Activated CD8-positive, alpha-beta memory T cell treated with anti-CD3 and anti-CD28 coated beads, Interleukin-2, amount 10 ng/mL, durations not matched to agents 7 days and 5 days (primary cell): ENCODE measurements at regions not wholly inside any gene's neighbourhood (a gene's known extent, or its start where the extent isn't known, plus 50 kb on each side); places are given as distances from the start of the nearest gene placed in this dataset.

Source experiments
- ATAC-seq: fragments of 150-1000 bp; cut with Tn5 transposase; one replicate; pipeline ENCODE4 v1.10.0; 2021; ENCODE audit warnings: moderate library complexity
- CTCF ChIA-PET: fragments of 350-600 bp; sonication (Branson Sonifier 250); formaldehyde crosslinking; loops from one replicate; lab custom pipeline; 2021; ENCODE audit warnings: antibody characterized with exemption; lab: Charles Lee
- DNase-seq: peaks from one replicate; pipeline ENCODE4 v3.0.0-alpha.2; 2020
- H3K27ac Mint-ChIP-seq: one replicate; pipeline ENCODE4 v1.8.0; 2021; ENCODE audit warnings: mild to moderate bottlenecking, mixed read lengths
- H3K27me3 Mint-ChIP-seq: one replicate; pipeline ENCODE4 v1.8.0; 2021; ENCODE audit warnings: mixed read lengths
- H3K36me3 Mint-ChIP-seq: one replicate; pipeline ENCODE4 v1.8.0; 2021; ENCODE audit warnings: mild to moderate bottlenecking, mixed read lengths
- H3K4me1 Mint-ChIP-seq: one replicate; pipeline ENCODE4 v1.8.0; 2021; ENCODE audit warnings: mixed read lengths
- H3K4me3 Mint-ChIP-seq: one replicate; pipeline ENCODE4 v1.8.0; 2021; ENCODE audit warnings: mild to moderate bottlenecking, moderate library complexity, mixed read lengths
- H3K9me3 Mint-ChIP-seq: one replicate; pipeline ENCODE4 v1.8.0; 2022; ENCODE audit warnings: low read depth, mixed read lengths

GRCh38 chr13:34408640-34409039 lies 533.4 kb upstream of the NBEA start:
- ATAC-seq (no peak), DNase-seq (no peak)
- H3K36me3 Mint-ChIP-seq = no peaks in the 10 kb centered on the region
- H3K4me1 Mint-ChIP-seq = no peaks in the 10 kb centered on the region
- H3K27me3 Mint-ChIP-seq = no peaks in the 10 kb centered on the region
- H3K4me3 Mint-ChIP-seq = no peak overlapping the region
- CTCF ChIA-PET = no interaction called here
- no peak overlapping the region for H3K27ac Mint-ChIP-seq
- peaks cover 7% of the 10 kb centered on the region for H3K9me3 Mint-ChIP-seq

GRCh38 chr13:34409496-34410182 lies 532.4 kb upstream of the NBEA start:
- H3K27ac Mint-ChIP-seq = no peak overlapping the region

GRCh38 chr13:34410678-34411077 lies 531.4 kb upstream of the NBEA start:
- H3K4me1 Mint-ChIP-seq = no peaks in the 10 kb centered on the region
- ATAC-seq (no peak), DNase-seq (no peak)
- H3K27me3 Mint-ChIP-seq = no peaks in the 10 kb centered on the region
- H3K9me3 Mint-ChIP-seq = peaks cover 7% of the 10 kb centered on the region
- no peak overlapping the region for H3K4me3 Mint-ChIP-seq
- H3K36me3 Mint-ChIP-seq = no peaks in the 10 kb centered on the region
- no peak overlapping the region for H3K27ac Mint-ChIP-seq
- CTCF ChIA-PET = no interaction called here

More at GRCh38 chr13:34409496-34410182, 532.4 kb upstream of the NBEA start:
- Mint-ChIP-seq H3K4me3 (no peak overlapping the region), H3K36me3 (no peaks in the 10 kb centered on the region), H3K9me3 (peaks cover 7% of the 10 kb centered on the region), H3K27me3 (no peaks in the 10 kb centered on the region), H3K4me1 (no peaks in the 10 kb centered on the region)
- no peak for DNase-seq
- ATAC-seq = no peak
- CTCF ChIA-PET = interaction anchor here (0.6 kb wide), 1 partner anchor 623 kb away, joined by 3 read pairs; no protein-coding TSS in a partner anchor

GRCh38 chr13:34411177-34411576 lies 530.9 kb upstream of the NBEA start:
- no peak for ATAC-seq
- peaks cover 7% of the 10 kb centered on the region for H3K9me3 Mint-ChIP-seq
- H3K4me1 Mint-ChIP-seq = no peaks in the 10 kb centered on the region
- H3K27me3 Mint-ChIP-seq = no peaks in the 10 kb centered on the region
- no peak for DNase-seq
- H3K4me3 Mint-ChIP-seq = no peak overlapping the region
- CTCF ChIA-PET = no interaction called here
- no peaks in the 10 kb centered on the region for H3K36me3 Mint-ChIP-seq
- H3K27ac Mint-ChIP-seq = no peak overlapping the region

- H3K4me3 Mint-ChIP-seq = no peak overlapping the region
- no peaks in the 10 kb centered on the region for H3K27me3 Mint-ChIP-seq
- H3K9me3 Mint-ChIP-seq = peaks cover 7% of the 10 kb centered on the region
- no peaks in the 10 kb centered on the region for H3K36me3 Mint-ChIP-seq
- no peak overlapping the region for H3K27ac Mint-ChIP-seq
- H3K4me1 Mint-ChIP-seq = no peaks in the 10 kb centered on the region
- DNase-seq (no peak), ATAC-seq (no peak)
- CTCF ChIA-PET = no interaction called here
Observed at GRCh38 chr13:34411894-34412293, 530.2 kb upstream of the NBEA start.

GRCh38 chr13:34412295-34412694 lies 529.8 kb upstream of the NBEA start:
- no peaks in the 10 kb centered on the region for H3K36me3 Mint-ChIP-seq
- H3K27ac Mint-ChIP-seq = no peak overlapping the region
- no peaks in the 10 kb centered on the region for H3K4me1 Mint-ChIP-seq
- CTCF ChIA-PET = no interaction called here
- ATAC-seq (no peak), DNase-seq (no peak)
- H3K9me3 Mint-ChIP-seq = peaks cover 5% of the 10 kb centered on the region
- no peak overlapping the region for H3K4me3 Mint-ChIP-seq
- H3K27me3 Mint-ChIP-seq = no peaks in the 10 kb centered on the region

- ATAC-seq = no peak
- Mint-ChIP-seq H3K4me1 (no peaks in the 10 kb centered on the region), H3K36me3 (no peaks in the 10 kb centered on the region), H3K27ac (no peak overlapping the region), H3K4me3 (no peak overlapping the region), H3K27me3 (no peaks in the 10 kb centered on the region), H3K9me3 (peaks cover 4% of the 10 kb centered on the region)
- CTCF ChIA-PET = no interaction called here
- DNase-seq = no peak
Observed at GRCh38 chr13:34412817-34413375, 529.2 kb upstream of the NBEA start.

- Mint-ChIP-seq H3K27ac (no peak overlapping the region), H3K4me1 (no peaks in the 10 kb centered on the region), H3K9me3 (peaks cover 4% of the 10 kb centered on the region), H3K4me3 (no peak overlapping the region), H3K36me3 (no peaks in the 10 kb centered on the region), H3K27me3 (no peaks in the 10 kb centered on the region)
- DNase-seq = no peak
- ATAC-seq = no peak
- CTCF ChIA-PET = no interaction called here
Observed at GRCh38 chr13:34413538-34414210, 528.4 kb upstream of the NBEA start.

- no peaks in the 10 kb centered on the region for H3K4me1 Mint-ChIP-seq
- no peaks in the 10 kb centered on the region for H3K27me3 Mint-ChIP-seq
- H3K27ac Mint-ChIP-seq = no peak overlapping the region
- peaks cover 4% of the 10 kb centered on the region for H3K9me3 Mint-ChIP-seq
- DNase-seq = no peak
- H3K36me3 Mint-ChIP-seq = no peaks in the 10 kb centered on the region
- ATAC-seq = no peak
- CTCF ChIA-PET = no interaction called here
- no peak overlapping the region for H3K4me3 Mint-ChIP-seq
Observed at GRCh38 chr13:34414616-34415015, 527.5 kb upstream of the NBEA start.

- H3K4me3 Mint-ChIP-seq = no peak overlapping the region
- H3K36me3 Mint-ChIP-seq = no peaks in the 10 kb centered on the region
- H3K27me3 Mint-ChIP-seq = no peaks in the 10 kb centered on the region
- DNase-seq (no peak), ATAC-seq (no peak)
- H3K4me1 Mint-ChIP-seq = no peaks in the 10 kb centered on the region
- CTCF ChIA-PET = no interaction called here
- H3K27ac Mint-ChIP-seq = no peak overlapping the region
- H3K9me3 Mint-ChIP-seq = no peaks in the 10 kb centered on the region
Observed at GRCh38 chr13:34416971-34417380, 525.1 kb upstream of the NBEA start.

- CTCF ChIA-PET = no interaction called here
- Mint-ChIP-seq H3K4me1 (no peaks in the 10 kb centered on the region), H3K27me3 (no peaks in the 10 kb centered on the region), H3K27ac (no peak overlapping the region), H3K36me3 (no peaks in the 10 kb centered on the region), H3K4me3 (no peak overlapping the region), H3K9me3 (no peaks in the 10 kb centered on the region)
- ATAC-seq = no peak
- no peak for DNase-seq
Observed at GRCh38 chr13:34417896-34418295, 524.2 kb upstream of the NBEA start.

GRCh38 chr13:34419025-34419424 lies 523.0 kb upstream of the NBEA start:
- CTCF ChIA-PET = no interaction called here
- Mint-ChIP-seq H3K4me3 (no peak overlapping the region), H3K27ac (no peak overlapping the region), H3K4me1 (no peaks in the 10 kb centered on the region), H3K27me3 (no peaks in the 10 kb centered on the region), H3K9me3 (no peaks in the 10 kb centered on the region), H3K36me3 (no peaks in the 10 kb centered on the region)
- DNase-seq = no peak
- ATAC-seq = no peak

- no peak overlapping the region for H3K27ac Mint-ChIP-seq
- H3K27me3 Mint-ChIP-seq = no peaks in the 10 kb centered on the region
- no peak overlapping the region for H3K4me3 Mint-ChIP-seq
- H3K36me3 Mint-ChIP-seq = no peaks in the 10 kb centered on the region
- DNase-seq (no peak), ATAC-seq (no peak)
- CTCF ChIA-PET = no interaction called here
- H3K4me1 Mint-ChIP-seq = no peaks in the 10 kb centered on the region
- H3K9me3 Mint-ChIP-seq = no peaks in the 10 kb centered on the region
Observed at GRCh38 chr13:34419755-34420154, 522.3 kb upstream of the NBEA start.

- no peaks in the 10 kb centered on the region for H3K4me1 Mint-ChIP-seq
- CTCF ChIA-PET = no interaction called here
- no peak overlapping the region for H3K27ac Mint-ChIP-seq
- no peaks in the 10 kb centered on the region for H3K27me3 Mint-ChIP-seq
- no peak for ATAC-seq
- no peak for DNase-seq
- H3K36me3 Mint-ChIP-seq = no peaks in the 10 kb centered on the region
- H3K4me3 Mint-ChIP-seq = no peak overlapping the region
- H3K9me3 Mint-ChIP-seq = peaks cover under 1% of the 10 kb centered on the region
Observed at GRCh38 chr13:34420702-34421346, 521.2 kb upstream of the NBEA start.
